IPS-NIHi7 (cell line): ENCODE measurements at regions not wholly inside any gene's neighbourhood (a gene's known extent, or its start where the extent isn't known, plus 50 kb on each side); places are given as distances from the start of the nearest gene placed in this dataset.

Experiments
- DNase-seq: peaks from one replicate; pipeline ENCODE4 v3.0.0; 2012; ENCODE audit warnings: mixed read lengths; ENCODE audit errors: extremely low spot score

GRCh38 chr12:13595536-13596443 lies 385.6 kb downstream of the GRIN2B start:
- peak; percentile 34 for DNase-seq

DNA sequence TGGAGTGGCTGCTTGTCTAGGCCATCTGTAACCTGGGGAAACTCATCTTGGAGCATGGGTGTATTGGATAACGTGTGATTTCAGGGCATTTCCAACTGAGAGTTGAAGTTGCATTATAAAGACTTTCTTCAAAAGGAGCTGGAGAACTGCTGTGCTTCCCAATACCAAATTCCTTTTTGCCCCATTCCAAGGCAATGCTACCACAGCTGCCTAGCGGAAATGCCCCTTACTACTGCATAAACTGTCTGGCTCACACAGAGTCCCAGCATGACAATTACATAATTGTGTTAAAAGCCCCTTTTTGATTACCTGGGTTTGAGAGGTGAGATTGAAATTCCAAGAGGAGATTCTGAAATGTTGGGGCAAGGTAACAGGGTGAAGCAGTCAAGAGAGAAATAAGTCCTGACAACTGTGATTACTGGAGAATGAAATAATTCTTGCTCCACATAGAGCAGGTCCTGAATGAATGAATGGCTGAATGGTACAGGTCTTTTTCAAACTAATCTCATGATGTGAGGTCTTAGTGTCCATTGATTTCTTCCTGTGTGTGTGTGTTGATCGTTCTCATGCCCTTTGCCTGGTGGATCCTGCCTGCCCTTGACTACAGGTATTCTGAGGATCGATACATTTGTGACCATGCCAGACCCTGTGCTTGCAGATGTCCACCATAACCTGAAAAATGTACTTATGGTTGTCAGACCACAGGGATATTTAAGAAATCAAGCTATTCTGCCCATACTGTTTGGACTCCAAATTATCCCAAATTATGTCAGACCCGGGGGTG lies 386.5 kb downstream of the GRIN2B start:
- no peak for DNase-seq

DNA sequence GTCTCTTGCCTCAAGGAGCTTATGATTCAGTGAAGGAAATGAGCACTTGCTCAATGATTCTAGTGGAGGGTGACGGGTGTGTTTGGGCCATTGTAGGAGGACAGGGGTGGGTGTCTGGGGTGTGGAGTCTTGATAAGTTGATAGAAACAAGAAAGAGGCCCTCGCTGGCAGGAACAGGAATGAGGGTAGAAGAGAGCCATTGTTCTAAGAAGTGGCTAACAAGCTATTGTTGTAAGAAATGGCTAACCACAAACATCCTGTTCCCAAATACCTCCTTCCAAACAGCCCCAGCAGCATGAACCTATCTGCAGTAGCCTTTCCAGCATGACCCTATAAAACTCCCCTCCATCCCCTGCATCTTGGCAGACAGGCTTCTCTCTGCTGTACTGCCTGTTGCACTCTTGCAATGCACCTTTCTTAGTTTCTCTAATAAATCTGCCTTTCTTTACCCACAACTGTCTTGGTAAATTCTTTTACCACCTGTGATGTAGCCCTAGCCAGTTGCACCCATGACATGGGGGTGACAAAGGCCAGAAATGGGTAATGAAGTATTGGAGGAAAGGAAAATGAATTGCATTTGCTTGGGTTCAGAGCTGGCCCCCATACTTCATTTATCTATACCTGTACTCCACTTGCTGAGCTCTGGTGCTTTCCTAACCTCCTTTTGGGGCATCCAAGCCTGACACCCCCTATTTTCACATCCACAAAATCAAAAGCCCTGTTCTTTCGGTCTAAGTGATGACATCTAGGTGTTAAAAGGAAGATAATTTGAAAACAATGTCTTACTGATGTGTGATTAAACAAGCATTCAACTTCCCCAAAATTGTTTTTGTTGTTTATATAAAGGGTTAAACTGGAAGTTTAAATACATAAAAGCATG lies 389.1 kb downstream of the GRIN2B start:
- DNase-seq, result no peak

GRCh38 chr12:13591488-13591887 lies 389.9 kb downstream of the GRIN2B start:
- DNase-seq, result no peak

GRCh38 chr12:13591059-13591458 lies 390.3 kb downstream of the GRIN2B start:
- no peak for DNase-seq

GRCh38 chr12:13588574-13588973 lies 392.0 kb downstream of the EMP1 start:
- DNase-seq, result no peak

GRCh38 chr12:13587721-13588390 lies 391.3 kb downstream of the EMP1 start:
- no peak for DNase-seq

DNA sequence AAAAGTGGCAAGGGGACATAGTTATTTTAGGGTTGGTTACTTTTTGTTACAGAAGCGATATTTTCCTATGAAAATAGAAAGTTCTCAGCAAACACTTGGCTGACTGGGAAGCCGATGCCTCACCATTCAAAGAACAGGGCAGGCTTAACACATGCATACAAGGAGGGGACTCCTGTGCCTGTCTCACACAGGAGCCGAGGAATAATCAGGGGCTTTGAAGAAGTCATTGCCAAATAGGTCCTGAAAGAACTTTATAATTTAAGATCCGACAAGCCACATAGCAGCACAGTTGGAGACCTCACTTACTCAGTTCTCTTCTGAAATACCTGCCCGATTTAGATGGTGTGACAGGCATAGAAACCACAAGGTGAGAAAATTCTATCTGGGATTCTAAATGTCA lies 389.8 kb downstream of the EMP1 start:
- no peak for DNase-seq

GRCh38 chr12:13584541-13584940 lies 388.0 kb downstream of the EMP1 start:
- no peak for DNase-seq

DNA sequence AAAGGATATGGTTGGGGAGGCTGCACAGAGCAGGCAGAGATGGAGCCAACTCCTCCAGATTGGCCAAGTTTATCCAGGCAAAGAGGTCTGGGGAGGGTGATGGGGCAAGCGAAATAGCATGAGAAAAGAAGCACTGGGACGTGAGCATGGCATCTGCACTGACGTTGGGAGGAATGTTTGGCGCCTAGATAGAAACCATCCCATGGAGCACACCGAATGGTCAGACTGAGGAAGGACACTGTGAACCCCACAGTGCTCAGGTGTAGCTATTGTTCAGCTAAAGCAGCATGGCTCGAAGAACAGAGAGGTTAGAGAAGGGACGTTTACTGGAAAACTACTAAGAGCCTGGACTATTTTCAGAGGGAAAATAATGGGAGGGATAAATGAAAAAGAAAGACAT lies 387.1 kb downstream of the EMP1 start:
- DNase-seq, result no peak

- DNase-seq, result no peak
These were observed 385.9 kb downstream of the EMP1 start for GRCh38 chr12:13582421-13582820.

GRCh38 chr12:13581031-13581430 lies 384.5 kb downstream of the EMP1 start:
- no peak for DNase-seq

DNA sequence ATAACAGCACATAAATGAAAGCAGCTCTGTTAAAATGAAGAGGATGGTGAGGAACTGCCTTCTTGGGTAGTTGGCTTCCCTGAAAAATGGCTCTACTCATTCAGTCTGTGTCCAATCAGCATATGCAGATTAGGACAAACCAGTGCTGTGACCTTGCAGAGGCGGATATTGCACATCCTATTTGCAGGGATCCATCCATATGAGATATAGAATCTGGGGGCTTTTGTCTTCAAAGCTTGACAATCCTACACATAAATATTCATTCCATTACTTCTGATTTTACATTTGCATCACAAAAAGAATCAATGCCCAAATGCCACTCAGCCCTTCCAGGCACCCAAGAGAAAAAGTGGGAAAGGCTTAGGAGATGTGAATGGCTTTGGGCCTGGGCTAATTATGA lies 383.7 kb downstream of the EMP1 start:
- DNase-seq, result no peak

DNA sequence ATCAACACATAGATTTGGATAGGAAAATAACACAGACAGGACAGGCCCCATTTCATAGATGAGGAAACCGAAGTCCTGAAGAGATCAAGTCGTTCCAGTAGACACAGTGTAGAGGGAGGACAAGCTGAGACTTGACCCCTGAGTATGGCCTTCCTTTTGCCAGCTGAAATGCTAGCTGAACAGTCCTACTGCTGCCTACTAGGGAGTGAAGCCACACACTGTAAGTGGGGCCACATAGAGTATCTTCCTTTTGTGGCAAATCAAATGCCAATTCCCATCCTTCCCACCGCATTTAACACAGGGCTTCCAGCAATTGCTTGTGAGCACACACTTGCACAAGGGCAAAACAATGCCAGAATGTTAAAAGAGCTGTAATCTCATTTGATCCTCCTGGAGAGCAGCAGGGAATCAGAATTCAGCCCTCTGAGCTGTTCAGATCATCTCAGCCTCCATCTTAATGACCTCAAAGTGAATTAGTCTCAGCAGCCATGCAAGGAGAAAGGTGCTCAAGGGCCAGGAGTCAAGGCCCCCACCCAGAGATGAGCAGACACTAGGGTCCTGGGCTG lies 380.5 kb downstream of the EMP1 start:
- DNase-seq, result no peak

- DNase-seq, result peak; percentile 22
These were observed 377.3 kb downstream of the EMP1 start for GRCh38 chr12:13573698-13574321.

DNA sequence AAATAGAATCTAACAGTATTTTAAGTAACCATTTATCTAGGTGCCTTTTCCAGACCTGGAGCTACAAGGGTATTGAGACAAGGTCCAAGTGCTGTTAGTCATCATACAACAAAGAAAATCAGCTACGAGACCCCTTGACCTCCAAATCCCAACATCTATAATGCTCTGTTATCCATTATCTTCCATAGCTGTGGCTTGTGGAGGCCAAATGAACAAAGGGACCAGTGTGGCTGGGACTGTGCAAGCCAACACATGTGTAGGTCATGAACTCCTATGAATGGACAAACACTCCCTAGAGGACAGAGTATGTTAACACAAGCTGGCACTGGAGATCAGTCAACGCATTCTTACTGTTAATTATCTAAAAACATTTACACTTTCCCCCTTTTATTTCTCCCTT lies 374.5 kb downstream of the EMP1 start:
- no peak for DNase-seq

- no peak for DNase-seq
These were observed 373.6 kb downstream of the EMP1 start for GRCh38 chr12:13570005-13570694.

- no peak for DNase-seq
These were observed 369.8 kb downstream of the EMP1 start for GRCh38 chr12:13566292-13566691.

DNA sequence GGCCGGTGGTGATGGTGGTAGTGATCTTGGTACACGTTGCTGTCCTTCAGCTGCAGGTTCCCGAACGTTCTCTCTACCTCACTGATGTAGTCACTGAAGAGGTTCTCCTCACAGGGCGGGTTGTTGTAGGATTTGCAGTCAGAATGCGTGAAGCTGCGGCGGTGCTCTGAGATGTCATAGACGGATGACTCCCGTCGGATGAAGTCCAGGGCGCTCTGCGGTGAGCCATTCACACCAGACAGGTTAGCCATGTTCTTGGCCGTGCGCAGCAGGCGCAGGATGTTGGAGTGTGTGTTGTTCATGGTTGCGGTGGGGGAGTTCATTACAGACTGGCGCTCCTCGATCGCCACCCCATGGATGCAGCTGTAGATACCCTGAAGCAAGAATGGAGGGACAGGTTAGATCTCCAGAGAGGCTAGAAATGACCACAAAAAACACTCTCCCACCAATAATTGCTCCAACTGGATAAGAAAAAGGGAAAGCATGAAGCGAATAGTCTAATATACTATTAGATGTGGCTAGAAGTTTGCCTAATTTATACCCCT lies 367.8 kb downstream of the EMP1 start:
- DNase-seq, result no peak

DNA sequence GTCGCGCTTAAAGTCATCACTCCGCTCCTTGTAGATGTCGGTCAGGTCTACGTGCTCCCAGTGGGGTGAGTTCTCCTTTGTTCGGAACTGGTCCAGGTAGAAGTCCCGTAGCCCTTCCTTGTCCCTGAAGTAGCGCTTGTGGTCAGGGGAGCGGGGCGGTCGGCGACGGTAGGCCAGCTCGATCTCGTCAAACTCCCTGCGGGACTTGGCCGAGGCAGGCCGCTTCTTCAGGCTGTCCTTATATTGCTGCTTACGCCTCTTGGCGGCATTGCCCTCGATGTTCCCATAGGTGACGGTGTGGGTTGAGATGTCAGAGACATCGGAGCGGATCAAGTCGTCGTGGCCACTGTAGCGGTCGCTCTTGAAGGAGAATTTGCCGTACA lies 367.2 kb downstream of the EMP1 start:
- DNase-seq, result no peak
